HepG2 (cell line): ENCODE measurements at regions not wholly inside any gene's neighbourhood (a gene's known extent, or its start where the extent isn't known, plus 50 kb on each side); places are given as distances from the start of the nearest gene placed in this dataset.

Experiments
- ATF7-NPFF ChIP-seq: sonication (generic); formaldehyde crosslinking; IDR thresholded peaks from 2 replicates; pipeline ENCODE4 v1.8.1; 2023; ENCODE audit warnings: mild to moderate bottlenecking, low read depth, missing genetic modification reagents, moderate library complexity
- NCOR1 ChIP-seq: fragments of 200-600 bp; sonication (generic); IDR thresholded peaks from 2 replicates; pipeline ENCODE4 v1.7.0; 2017; ENCODE audit warnings: antibody characterized with exemption, low read length, borderline replicate concordance
- NR2C2 ChIP-seq: sonication (generic); formaldehyde crosslinking; IDR thresholded peaks from 2 replicates; pipeline ENCODE4 v1.4.0; 2020; ENCODE audit warnings: missing genetic modification reagents, mild to moderate bottlenecking, moderate library complexity, borderline replicate concordance
- NR2F2 ChIP-seq: IDR thresholded peaks from 2 replicates; pipeline ENCODE4 v1.6.1; 2012; ENCODE audit warnings: low read depth, inconsistent platforms, borderline replicate concordance
- RFXANK ChIP-seq: IDR thresholded peaks from 2 replicates; pipeline ENCODE4 v1.6.1; 2016
- SRF ChIP-seq: IDR thresholded peaks from 2 replicates; pipeline ENCODE4 v1.6.1; 2011; ENCODE audit warnings: mild to moderate bottlenecking, low read depth, low read length, moderate library complexity
- ZEB1 ChIP-seq: IDR thresholded peaks from 2 replicates; pipeline ENCODE4 v1.6.1; 2012; ENCODE audit warnings: mild to moderate bottlenecking, low read depth, inconsistent platforms; ENCODE audit not compliant: insufficient replicate concordance
- ZNF367 ChIP-seq: sonication (generic); formaldehyde crosslinking; IDR thresholded peaks from 2 replicates; pipeline ENCODE4 v1.4.0; 2020; ENCODE audit warnings: missing genetic modification reagents, borderline replicate concordance
- ZNF484 ChIP-seq: sonication (generic); formaldehyde crosslinking; IDR thresholded peaks from 2 replicates; pipeline ENCODE4 v1.5.1; 2020; ENCODE audit warnings: mild to moderate bottlenecking, low read depth, missing genetic modification reagents, borderline replicate concordance
- TF ChIP-seq, protein P1 (sequence below), 2 experiments: sonication (generic) in 1 of 2; formaldehyde crosslinking in 1 of 2; IDR thresholded peaks; 2 replicates each; pipeline versions ENCODE4 v1.5.1 to v1.6.1; 2011 to 2020; ENCODE audit warnings: borderline replicate concordance in 1 of 2, low read depth in 1 of 2, low read length in 1 of 2, mild to moderate bottlenecking in 1 of 2, missing genetic modification reagents in 1 of 2, moderate library complexity in 1 of 2
- TF ChIP-seq, protein P2 (sequence below): sonication (generic); formaldehyde crosslinking; IDR thresholded peaks from 2 replicates; pipeline ENCODE4 v1.8.1; 2022; ENCODE audit warnings: mild to moderate bottlenecking, missing genetic modification reagents
- TF ChIP-seq, protein P3 (sequence below): sonication (generic); formaldehyde crosslinking; IDR thresholded peaks from 2 replicates; pipeline ENCODE4 v1.4.0; 2020; ENCODE audit warnings: missing genetic modification reagents
- TF ChIP-seq, protein P4 (sequence below): sonication (generic); formaldehyde crosslinking; IDR thresholded peaks from 2 replicates; pipeline ENCODE4 v1.8.0; 2022; ENCODE audit warnings: missing genetic modification reagents, mild to moderate bottlenecking, borderline replicate concordance
- TF ChIP-seq, protein P5 (sequence below): sonication (generic); formaldehyde crosslinking; IDR thresholded peaks from 2 replicates; pipeline ENCODE4 v1.4.0; 2020; ENCODE audit warnings: missing genetic modification reagents
- TF ChIP-seq, protein P6 (sequence below): sonication (generic); formaldehyde crosslinking; IDR thresholded peaks from 2 replicates; pipeline ENCODE4 v1.4.0; 2020; ENCODE audit warnings: mild to moderate bottlenecking, missing genetic modification reagents

DNA sequence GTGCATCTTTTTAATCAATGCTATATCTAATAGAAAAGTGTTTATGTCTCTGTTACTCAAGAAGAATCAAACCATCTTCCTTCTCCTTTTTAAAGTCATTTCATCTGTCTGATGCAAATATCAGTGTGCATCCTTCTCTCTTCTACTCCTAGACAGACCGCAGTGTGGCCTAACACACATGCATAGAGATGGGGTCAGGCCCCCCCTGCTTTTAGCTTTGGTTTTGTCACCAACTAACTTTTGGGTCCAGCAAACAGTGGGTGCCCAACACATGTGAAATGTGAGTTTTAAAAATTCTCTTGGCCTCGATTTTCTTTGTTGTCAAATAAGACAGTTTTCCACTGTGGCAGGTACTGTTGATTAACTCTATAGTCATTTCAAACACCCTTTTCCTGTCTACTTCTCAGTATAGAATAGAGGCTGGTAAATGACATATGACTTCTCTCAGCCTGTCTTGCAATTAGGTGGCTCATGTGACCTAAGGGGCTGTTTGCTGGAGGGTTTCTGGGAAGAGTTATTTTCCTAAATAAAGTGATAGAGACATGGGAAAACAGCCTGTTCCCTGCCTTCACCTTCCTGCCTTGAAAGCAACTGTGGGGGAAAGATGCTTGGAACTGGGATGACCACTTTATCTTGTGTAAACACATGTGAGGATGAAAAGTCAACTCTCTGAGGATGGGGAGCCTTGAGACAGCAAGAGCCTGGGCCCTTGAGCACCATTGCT lies 65.7 kb upstream of the DARS1 start (continued):
- TF ChIP-seq, protein P1, sequence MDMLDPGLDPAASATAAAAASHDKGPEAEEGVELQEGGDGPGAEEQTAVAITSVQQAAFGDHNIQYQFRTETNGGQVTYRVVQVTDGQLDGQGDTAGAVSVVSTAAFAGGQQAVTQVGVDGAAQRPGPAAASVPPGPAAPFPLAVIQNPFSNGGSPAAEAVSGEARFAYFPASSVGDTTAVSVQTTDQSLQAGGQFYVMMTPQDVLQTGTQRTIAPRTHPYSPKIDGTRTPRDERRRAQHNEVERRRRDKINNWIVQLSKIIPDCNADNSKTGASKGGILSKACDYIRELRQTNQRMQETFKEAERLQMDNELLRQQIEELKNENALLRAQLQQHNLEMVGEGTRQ (IDR thresholded peaks at IDR 0.05; ENCODE audit: low read depth, low read length) = no peak
- TF ChIP-seq, protein P1 (CRISPR knock-in tag; IDR thresholded peaks at IDR 0.05; ENCODE audit: borderline replicate concordance) = no peak
- TF ChIP-seq NCOR1 = no peak
- no peak for TF ChIP-seq RFXANK (CRISPR knock-in tag)
- no peak for TF ChIP-seq NR2F2
- TF ChIP-seq ZNF484 (CRISPR knock-in tag) = no peak
- TF ChIP-seq ZEB1 = no peak
- TF ChIP-seq, protein P2, sequence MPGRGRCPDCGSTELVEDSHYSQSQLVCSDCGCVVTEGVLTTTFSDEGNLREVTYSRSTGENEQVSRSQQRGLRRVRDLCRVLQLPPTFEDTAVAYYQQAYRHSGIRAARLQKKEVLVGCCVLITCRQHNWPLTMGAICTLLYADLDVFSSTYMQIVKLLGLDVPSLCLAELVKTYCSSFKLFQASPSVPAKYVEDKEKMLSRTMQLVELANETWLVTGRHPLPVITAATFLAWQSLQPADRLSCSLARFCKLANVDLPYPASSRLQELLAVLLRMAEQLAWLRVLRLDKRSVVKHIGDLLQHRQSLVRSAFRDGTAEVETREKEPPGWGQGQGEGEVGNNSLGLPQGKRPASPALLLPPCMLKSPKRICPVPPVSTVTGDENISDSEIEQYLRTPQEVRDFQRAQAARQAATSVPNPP (CRISPR knock-in tag) = no peak
- TF ChIP-seq, protein P3, sequence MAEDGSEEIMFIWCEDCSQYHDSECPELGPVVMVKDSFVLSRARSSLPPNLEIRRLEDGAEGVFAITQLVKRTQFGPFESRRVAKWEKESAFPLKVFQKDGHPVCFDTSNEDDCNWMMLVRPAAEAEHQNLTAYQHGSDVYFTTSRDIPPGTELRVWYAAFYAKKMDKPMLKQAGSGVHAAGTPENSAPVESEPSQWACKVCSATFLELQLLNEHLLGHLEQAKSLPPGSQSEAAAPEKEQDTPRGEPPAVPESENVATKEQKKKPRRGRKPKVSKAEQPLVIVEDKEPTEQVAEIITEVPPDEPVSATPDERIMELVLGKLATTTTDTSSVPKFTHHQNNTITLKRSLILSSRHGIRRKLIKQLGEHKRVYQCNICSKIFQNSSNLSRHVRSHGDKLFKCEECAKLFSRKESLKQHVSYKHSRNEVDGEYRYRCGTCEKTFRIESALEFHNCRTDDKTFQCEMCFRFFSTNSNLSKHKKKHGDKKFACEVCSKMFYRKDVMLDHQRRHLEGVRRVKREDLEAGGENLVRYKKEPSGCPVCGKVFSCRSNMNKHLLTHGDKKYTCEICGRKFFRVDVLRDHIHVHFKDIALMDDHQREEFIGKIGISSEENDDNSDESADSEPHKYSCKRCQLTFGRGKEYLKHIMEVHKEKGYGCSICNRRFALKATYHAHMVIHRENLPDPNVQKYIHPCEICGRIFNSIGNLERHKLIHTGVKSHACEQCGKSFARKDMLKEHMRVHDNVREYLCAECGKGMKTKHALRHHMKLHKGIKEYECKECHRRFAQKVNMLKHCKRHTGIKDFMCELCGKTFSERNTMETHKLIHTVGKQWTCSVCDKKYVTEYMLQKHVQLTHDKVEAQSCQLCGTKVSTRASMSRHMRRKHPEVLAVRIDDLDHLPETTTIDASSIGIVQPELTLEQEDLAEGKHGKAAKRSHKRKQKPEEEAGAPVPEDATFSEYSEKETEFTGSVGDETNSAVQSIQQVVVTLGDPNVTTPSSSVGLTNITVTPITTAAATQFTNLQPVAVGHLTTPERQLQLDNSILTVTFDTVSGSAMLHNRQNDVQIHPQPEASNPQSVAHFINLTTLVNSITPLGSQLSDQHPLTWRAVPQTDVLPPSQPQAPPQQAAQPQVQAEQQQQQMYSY (CRISPR knock-in tag) = no peak
- TF ChIP-seq SRF = no peak
- TF ChIP-seq ATF7-NPFF (CRISPR knock-in tag) = no peak
- TF ChIP-seq, protein P4, sequence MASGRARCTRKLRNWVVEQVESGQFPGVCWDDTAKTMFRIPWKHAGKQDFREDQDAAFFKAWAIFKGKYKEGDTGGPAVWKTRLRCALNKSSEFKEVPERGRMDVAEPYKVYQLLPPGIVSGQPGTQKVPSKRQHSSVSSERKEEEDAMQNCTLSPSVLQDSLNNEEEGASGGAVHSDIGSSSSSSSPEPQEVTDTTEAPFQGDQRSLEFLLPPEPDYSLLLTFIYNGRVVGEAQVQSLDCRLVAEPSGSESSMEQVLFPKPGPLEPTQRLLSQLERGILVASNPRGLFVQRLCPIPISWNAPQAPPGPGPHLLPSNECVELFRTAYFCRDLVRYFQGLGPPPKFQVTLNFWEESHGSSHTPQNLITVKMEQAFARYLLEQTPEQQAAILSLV (CRISPR knock-in tag) = no peak
- TF ChIP-seq, protein P5, sequence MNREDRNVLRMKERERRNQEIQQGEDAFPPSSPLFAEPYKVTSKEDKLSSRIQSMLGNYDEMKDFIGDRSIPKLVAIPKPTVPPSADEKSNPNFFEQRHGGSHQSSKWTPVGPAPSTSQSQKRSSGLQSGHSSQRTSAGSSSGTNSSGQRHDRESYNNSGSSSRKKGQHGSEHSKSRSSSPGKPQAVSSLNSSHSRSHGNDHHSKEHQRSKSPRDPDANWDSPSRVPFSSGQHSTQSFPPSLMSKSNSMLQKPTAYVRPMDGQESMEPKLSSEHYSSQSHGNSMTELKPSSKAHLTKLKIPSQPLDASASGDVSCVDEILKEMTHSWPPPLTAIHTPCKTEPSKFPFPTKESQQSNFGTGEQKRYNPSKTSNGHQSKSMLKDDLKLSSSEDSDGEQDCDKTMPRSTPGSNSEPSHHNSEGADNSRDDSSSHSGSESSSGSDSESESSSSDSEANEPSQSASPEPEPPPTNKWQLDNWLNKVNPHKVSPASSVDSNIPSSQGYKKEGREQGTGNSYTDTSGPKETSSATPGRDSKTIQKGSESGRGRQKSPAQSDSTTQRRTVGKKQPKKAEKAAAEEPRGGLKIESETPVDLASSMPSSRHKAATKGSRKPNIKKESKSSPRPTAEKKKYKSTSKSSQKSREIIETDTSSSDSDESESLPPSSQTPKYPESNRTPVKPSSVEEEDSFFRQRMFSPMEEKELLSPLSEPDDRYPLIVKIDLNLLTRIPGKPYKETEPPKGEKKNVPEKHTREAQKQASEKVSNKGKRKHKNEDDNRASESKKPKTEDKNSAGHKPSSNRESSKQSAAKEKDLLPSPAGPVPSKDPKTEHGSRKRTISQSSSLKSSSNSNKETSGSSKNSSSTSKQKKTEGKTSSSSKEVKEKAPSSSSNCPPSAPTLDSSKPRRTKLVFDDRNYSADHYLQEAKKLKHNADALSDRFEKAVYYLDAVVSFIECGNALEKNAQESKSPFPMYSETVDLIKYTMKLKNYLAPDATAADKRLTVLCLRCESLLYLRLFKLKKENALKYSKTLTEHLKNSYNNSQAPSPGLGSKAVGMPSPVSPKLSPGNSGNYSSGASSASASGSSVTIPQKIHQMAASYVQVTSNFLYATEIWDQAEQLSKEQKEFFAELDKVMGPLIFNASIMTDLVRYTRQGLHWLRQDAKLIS (CRISPR knock-in tag) = no peak
- TF ChIP-seq, protein P6, sequence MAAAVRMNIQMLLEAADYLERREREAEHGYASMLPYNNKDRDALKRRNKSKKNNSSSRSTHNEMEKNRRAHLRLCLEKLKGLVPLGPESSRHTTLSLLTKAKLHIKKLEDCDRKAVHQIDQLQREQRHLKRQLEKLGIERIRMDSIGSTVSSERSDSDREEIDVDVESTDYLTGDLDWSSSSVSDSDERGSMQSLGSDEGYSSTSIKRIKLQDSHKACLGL (CRISPR knock-in tag) = no peak
- TF ChIP-seq NR2C2 (CRISPR knock-in tag) = no peak
- no peak for TF ChIP-seq ZNF367 (CRISPR knock-in tag)
